GM19043 (cell line): ENCODE measurements at regions not wholly inside any gene's neighbourhood (a gene's known extent, or its start where the extent isn't known, plus 50 kb on each side); places are given as distances from the start of the nearest gene placed in this dataset.

Experiments used
- ATAC-seq: cut with Tn5 transposase; IDR thresholded peaks from one replicate; pipeline ENCODE4 v1.9.1; 2021; ENCODE audit warnings: low read depth; ENCODE audit not compliant: unreplicated experiment

DNA sequence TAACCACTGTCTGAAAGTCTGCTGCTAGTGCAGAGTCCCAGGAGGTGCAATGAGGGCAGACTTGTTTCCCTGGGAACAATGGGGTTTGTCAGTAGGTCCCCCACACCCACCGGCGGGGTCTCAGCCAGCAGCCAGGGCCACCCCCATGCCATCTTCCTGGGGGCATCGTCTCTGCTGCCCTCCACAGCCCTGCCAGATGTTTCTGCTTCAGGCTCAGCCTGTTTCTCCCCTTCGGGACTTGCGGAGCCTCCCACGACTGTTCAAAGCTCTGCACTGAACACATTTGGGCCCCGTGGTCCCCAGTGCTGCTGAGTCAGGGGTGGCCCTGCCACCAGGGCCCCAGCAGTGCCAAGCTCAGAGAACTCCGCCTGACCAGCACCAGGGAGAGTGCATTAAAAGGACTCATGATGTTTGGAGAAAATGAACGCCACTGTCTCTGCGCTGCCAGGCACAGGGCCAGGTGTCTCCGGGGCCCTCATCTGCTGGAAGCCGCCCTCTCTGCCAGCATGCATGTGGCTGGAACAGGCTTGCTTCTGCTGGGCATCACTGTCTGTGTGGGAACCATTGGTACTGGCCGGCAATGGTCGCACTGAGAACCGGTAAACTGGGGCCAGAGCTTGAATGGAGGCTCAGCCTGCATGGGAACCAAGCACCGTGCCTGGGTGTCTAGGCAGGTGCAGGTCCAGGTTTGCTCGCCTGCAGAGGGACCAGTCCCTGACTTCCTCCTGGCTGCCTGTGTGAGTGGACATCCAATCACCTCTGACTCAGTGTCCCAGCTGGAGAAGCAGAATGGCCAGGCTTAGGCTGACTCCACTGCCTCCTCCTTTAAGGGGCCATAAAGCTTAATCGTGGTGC lies 345.1 kb downstream of the GLRX3 start:
- no peak for ATAC-seq

DNA sequence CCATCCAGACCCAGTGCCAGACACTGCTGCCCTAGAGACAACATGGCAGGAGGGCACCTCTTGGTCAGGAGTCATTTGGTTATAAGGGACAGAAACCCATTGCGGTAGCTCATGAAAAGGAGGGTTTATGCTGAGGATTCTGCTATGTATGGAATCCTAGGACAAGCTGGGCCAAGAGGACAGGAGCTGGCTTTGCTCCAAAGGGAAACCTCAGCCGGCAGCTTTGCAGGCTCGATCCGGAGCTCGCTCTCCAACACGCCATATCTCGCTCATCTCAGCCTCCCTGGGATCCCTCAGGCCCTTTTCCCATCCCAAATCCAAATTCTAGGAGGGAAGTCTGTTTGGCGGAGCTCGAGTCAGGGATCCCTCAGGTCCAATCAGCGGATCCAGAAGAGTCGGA lies 345.7 kb downstream of the GLRX3 start:
- no peak for ATAC-seq

DNA sequence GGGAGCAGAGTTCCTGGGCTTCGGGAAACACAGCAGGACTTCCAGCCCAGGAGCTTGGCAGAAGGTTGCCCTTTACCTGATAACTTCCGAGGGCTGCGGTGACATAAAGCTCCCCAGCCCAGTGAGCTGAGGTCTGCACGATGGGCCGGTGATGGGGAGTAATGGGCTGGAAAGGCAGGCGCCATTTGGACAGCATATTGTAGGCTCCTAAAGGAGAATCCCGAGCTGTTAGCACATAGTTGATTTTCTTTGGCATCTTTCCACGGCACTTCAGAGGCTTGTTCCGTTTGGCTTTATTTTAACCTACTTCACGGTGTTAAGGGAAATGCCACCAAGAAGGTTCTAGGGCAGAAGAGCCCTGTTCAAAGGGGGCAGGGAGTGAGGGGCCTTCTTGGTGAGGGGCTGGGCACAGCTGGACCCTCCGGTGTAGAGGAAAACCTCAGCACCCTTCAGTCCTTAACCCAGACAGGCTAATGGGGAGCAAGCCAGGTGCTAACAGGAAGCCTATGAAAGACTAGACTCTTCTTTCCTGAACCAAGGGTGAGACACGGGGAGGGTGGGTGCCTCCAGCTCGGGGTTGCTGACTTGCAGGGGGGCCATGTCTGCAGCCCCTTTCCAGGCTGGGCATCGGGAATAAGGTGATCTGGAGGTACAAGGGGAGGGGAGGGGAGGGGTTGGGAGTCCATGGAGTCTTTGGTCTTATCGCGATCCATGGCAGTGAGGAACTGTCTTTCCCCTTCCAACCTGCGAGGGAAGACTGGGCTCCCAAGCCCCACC lies 347.7 kb downstream of the GLRX3 start:
- ATAC-seq, result no peak

- no peak for ATAC-seq
Measured at GRCh38 chr10:130484468-130485180, 348.4 kb downstream of the GLRX3 start.

GRCh38 chr10:130485236-130485957 lies 349.2 kb downstream of the GLRX3 start:
- no peak for ATAC-seq

GRCh38 chr10:130485958-130486895 lies 350.0 kb downstream of the GLRX3 start:
- no peak for ATAC-seq

DNA sequence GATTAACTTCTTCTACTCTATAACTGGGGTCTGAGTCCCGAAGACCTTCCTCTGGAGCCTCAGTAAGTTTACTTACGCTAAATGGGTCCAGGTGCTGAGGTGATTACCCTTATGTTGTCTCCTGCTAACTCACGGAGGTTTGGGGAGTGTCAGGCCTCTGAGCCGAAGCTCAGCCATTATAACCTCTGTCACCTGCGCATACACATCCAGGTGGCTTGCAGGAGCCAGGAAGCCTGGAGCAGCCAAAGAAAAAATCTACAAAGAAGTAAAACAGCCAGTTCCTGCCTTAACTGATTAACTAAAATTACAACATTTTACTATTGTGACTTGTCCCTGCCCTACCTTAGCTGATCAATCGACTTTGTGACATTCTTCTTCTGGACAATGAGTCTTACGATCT lies 350.7 kb downstream of the GLRX3 start:
- no peak for ATAC-seq

DNA sequence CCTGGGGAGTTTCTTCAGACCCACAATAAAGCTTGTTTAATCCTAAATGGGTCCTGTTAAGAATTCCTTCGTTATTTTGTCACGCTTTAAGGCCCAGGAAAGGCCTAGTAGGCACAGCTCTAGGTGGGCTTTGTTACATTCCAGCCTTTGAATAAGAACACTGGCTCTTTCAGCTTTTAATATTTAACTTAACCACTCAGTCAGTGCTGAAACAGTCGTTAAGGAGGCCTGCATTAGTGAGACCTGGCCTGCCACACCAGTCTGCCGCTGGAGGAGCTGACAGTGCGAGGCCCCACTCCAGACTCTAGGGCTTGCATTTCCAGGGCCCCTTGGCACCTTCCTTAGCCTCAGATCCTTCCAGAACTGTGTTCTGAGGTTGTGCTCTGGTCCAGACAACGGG lies 351.4 kb downstream of the GLRX3 start:
- ATAC-seq, result no peak

GRCh38 chr10:130489891-130490290 lies 353.7 kb downstream of the GLRX3 start:
- ATAC-seq, result no peak

DNA sequence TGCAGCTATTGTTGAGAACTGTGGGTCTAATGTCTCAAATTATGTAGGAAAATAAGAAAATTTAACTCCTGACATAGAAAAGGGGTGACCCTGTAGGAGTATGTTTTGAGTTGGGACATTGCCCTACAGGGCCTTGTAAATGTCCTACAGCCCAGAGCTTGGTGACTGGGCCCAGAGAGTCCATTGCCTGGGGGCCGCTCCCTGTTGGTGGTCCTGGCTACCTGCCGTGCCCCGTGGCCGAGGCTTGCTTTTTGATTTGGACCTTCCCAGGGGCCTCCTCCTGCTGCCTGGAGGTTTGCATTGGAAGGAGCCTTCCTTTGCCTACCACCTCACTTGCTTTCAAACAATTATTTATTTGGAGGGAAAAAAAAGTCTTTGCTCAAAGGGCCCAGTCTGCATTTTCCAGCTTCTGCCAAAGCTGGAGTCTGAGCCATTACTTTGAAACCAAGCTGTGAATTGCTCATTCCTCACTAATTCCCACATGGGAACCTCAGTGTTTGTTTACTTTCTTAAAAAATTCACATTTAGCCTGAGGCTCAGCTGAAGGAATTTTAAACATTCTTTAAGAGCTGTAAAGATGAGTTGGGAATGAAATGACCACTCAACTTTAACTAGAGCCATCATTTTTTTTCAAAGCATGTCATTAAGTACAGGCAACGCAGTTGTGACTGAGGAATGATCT lies 355.0 kb downstream of the GLRX3 start:
- ATAC-seq, result no peak

DNA sequence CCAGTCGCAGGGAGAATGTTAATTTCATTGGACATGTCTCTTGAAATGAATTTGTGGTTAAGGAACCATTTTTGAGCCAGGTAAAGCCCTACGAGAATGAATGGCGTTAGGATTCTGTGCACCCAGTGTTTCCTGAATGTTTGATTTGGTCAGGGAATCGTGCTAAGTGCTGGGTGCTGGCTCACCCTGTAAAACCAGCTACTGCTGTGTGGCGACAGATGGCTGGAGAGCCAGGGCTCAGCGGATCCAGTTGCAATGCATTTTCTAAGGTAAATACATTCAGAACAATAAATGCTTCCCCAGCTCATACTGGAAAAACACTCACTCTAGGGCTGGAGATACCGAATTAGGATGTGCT lies 355.5 kb downstream of the GLRX3 start:
- ATAC-seq, result no peak

DNA sequence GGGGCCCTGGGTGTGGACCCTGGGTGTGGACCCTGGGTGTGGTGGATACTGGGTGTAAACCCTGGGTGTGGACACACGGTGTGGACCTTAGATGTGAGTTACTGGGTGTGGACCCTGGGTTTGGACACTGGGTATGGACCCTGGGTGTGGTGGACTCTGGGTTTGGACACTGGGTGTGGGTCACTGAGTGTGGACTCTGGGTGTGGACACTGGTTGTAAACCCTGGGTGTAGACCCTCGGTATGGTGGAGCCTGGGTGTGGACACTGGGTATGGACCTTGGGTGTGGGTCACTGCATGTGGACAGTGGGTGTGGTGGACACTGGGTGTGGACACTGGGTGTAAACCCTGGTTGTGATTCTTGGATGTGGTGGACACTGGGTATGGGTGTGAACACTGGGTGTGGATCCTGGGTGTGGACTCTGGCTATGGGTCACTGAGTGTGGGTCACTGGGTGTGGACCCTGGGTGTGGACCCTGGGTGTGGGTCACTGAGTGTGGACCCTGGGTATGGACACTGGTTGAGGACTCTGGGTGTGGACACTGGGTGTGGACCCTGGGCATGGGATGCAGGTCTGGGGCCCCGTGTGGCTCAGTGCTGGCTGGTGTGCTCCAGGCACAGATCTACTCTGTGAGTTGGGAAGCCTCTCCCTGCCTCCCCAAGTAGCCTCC lies 356.2 kb downstream of the GLRX3 start:
- ATAC-seq, result no peak

GRCh38 chr10:130493021-130493420 lies 356.8 kb downstream of the GLRX3 start:
- no peak for ATAC-seq

GRCh38 chr10:130493446-130494145 lies 357.4 kb downstream of the GLRX3 start:
- ATAC-seq, result no peak

DNA sequence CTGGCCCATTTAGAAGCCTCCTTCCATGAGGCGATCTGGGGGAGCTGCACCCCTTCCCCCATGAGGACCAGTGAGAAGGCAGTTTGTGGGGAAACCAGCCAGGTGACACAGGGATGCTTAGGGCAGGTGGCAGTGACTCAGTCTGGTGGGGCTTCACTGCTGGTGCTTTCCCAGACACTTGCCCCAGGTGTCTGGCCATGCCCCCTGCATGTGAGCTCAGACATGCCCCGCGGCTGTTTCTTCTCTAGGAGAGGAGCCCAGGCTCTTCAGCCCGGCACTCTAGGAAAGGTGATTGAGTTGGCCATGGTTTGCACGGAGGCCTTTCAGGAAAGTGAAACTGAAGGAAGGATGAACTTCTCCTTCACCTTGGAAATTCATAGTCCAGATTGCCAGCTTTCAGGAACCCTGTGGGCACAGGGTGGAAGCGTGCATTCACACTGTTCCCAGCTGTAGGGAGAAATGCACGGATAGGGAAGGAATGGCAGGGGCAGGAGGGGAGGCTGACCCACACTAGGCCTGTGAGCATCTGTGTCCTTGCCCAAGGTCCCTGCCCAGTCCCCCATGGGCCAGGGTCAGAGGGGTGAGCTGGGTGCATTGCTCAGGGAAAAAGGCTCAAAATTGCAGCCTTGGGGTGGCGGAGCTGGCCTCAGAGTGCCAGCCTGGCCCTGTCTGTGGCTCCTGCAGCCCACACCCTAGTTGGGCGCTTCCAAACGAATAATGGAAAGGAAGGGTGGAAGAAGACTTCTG lies 359.1 kb downstream of the GLRX3 start:
- ATAC-seq, result no peak

GRCh38 chr10:130495891-130496636 lies 359.9 kb downstream of the GLRX3 start:
- ATAC-seq, result no peak
